ENCODE measurements at regions not wholly inside any gene's neighbourhood (a gene's known extent, or its start where the extent isn't known, plus 50 kb on each side); places are given as distances from the start of the nearest gene placed in this dataset.

- Histone ChIP-seq H3K9ac (ENCODE audit: low read length) (no peak overlapping the region), H3K4me2 (ENCODE audit: low read length) (no peak overlapping the region), H3K9me2 (replicated peaks; ENCODE audit: low read length) (no peaks in the 10 kb centered on the region), H3K36me3 (ENCODE audit: low read depth, low read length) (no peaks in the 10 kb centered on the region), H4K20me1 (ENCODE audit: low read length) (no peaks in the 10 kb centered on the region), H3K9me3 (ENCODE audit: low read length) (no peaks in the 10 kb centered on the region), H3K27me3 (ENCODE audit: low read length) (no peaks in the 10 kb centered on the region), H3K4me1 (ENCODE audit: insufficient read depth, low read length) (peaks cover 44% of the 10 kb centered on the region), H3K79me2 (ENCODE audit: low read length) (no peaks in the 10 kb centered on the region), H3K4me3 (ENCODE audit: low read length) (no peak overlapping the region), H3K27ac (ENCODE audit: low read length) (no peak overlapping the region), H3F3A (ENCODE audit: low read length, unreplicated experiment) (no peaks in the 10 kb centered on the region), H2AFZ (ENCODE audit: low read length) (no peak overlapping the region)
- TF ChIP-seq EZH2 (IDR thresholded peaks at IDR 0.05; ENCODE audit: low read length, unreplicated experiment), result no peak
- TF ChIP-seq CTCF (conservative IDR thresholded peaks at IDR 0.05; ENCODE audit: low read depth, low read length), result peak; percentile 66
- BruUV-seq (replicated peaks), result no TSS peak
- POLR2A ChIA-PET (ENCODE audit: unreplicated experiment), result no interaction called here
- CTCF ChIA-PET, result interaction anchor here (0.7 kb wide), 1 partner anchor 306 kb away, joined by 4 read pairs; no protein-coding TSS in a partner anchor
- DNase-seq, result peak; percentile 68
- intact Hi-C loops (cut with micrococcal nuclease), result loop anchor here (2.0 to 5.0 kb wide), 6 partner anchors 95 to 550 kb away; no protein-coding TSS in a partner anchor
- peak; percentile 69 for ATAC-seq
Observed at GRCh38 chr12:46677749-46678148, 148.0 kb downstream of the SLC38A4 start.

DNA sequence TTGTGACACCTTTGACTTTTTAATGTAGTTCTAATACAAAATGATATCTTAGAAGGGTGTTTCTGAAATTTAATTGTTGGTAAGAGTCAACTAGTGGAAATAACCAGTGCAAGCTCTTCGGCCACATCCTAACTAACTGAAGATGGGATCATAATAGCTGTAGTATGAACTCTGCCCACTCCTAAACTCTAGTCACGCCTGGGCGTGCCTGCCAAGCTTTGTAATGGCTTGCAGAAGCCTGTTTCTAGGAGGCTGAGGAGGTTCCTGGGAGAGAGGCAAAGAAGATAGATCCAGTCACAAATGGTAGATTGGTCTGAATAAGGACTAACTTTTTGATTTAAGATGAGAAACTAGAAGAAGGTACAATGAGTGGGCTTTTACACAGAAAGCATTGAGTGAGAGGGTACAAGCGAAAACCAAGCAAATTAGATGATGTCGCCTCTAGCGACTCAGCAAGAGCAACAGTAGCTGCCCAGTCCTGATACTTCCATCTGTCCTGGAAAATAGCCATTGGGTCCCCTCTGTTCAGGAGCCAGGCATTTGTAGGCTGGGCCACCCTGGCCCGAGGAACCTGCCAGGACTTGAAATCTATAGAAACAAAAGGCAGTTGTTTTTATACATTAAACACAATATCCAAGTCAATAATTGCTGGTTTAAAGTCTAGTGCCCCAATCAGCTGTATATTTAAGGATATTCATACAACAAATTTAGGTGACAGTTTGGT lies 148.8 kb downstream of the SLC38A4 start:
- Histone ChIP-seq H4K20me1 (ENCODE audit: low read length) (no peaks in the 10 kb centered on the region), H3K27ac (ENCODE audit: low read length) (peak overlapping the region; percentile 19; the same call in 1 of the 2 replicates), H3K27me3 (ENCODE audit: low read length) (no peaks in the 10 kb centered on the region), H2AFZ (ENCODE audit: low read length) (no peak overlapping the region), H3K4me3 (ENCODE audit: low read length) (no peak overlapping the region), H3K9me3 (ENCODE audit: low read length) (no peaks in the 10 kb centered on the region), H3K4me1 (ENCODE audit: insufficient read depth, low read length) (peaks cover 44% of the 10 kb centered on the region), H3K79me2 (ENCODE audit: low read length) (no peaks in the 10 kb centered on the region), H3K4me2 (ENCODE audit: low read length) (peak overlapping the region; percentile 3; the same call in 1 of the 2 replicates), H3F3A (ENCODE audit: low read length, unreplicated experiment) (no peaks in the 10 kb centered on the region), H3K9ac (ENCODE audit: low read length) (no peak overlapping the region), H3K36me3 (ENCODE audit: low read depth, low read length) (no peaks in the 10 kb centered on the region), H3K9me2 (replicated peaks; ENCODE audit: low read length) (no peaks in the 10 kb centered on the region)
- DNase-seq, result no peak
- BruUV-seq (replicated peaks), result TSS peak; percentile 31
- ChIA-PET POLR2A (ENCODE audit: unreplicated experiment) (no interaction called here), CTCF (interaction anchor here (0.5 to 1.5 kb wide), 3 partner anchors 207 to 344 kb away, joined by 3 to 8 read pairs (median 4); no protein-coding TSS in a partner anchor)
- ATAC-seq, result no peak
- intact Hi-C loops (cut with micrococcal nuclease), result loop anchor here (2.0 to 5.0 kb wide), 6 partner anchors 95 to 550 kb away; no protein-coding TSS in a partner anchor
- TF ChIP-seq EZH2phosphoT487 (IDR thresholded peaks at IDR 0.05; ENCODE audit: borderline replicate concordance, low read length) (no peak), CTCF (conservative IDR thresholded peaks at IDR 0.05; ENCODE audit: low read depth, low read length) (no peak), EZH2 (IDR thresholded peaks at IDR 0.05; ENCODE audit: low read length, unreplicated experiment) (no peak)

- intact Hi-C loops (cut with micrococcal nuclease), result loop anchor here (2.0 to 5.0 kb wide), 6 partner anchors 96 to 549 kb away; no protein-coding TSS in a partner anchor
- TF ChIP-seq EZH2 (IDR thresholded peaks at IDR 0.05; ENCODE audit: low read length, unreplicated experiment) (no peak), CTCF (conservative IDR thresholded peaks at IDR 0.05; ENCODE audit: low read depth, low read length) (no peak), EZH2phosphoT487 (IDR thresholded peaks at IDR 0.05; ENCODE audit: borderline replicate concordance, low read length) (no peak)
- Histone ChIP-seq H3K79me2 (ENCODE audit: low read length) (no peaks in the 10 kb centered on the region), H3K4me2 (ENCODE audit: low read length) (peak overlapping the region; percentile 3; the same call in 1 of the 2 replicates), H3K36me3 (ENCODE audit: low read depth, low read length) (no peaks in the 10 kb centered on the region), H3K27ac (ENCODE audit: low read length) (peak overlapping the region; percentile 19), H3K9me2 (replicated peaks; ENCODE audit: low read length) (no peaks in the 10 kb centered on the region), H2AFZ (ENCODE audit: low read length) (no peak overlapping the region), H4K20me1 (ENCODE audit: low read length) (no peaks in the 10 kb centered on the region), H3K27me3 (ENCODE audit: low read length) (no peaks in the 10 kb centered on the region), H3K9ac (ENCODE audit: low read length) (no peak overlapping the region), H3F3A (ENCODE audit: low read length, unreplicated experiment) (no peaks in the 10 kb centered on the region), H3K4me3 (ENCODE audit: low read length) (no peak overlapping the region), H3K9me3 (ENCODE audit: low read length) (no peaks in the 10 kb centered on the region), H3K4me1 (ENCODE audit: insufficient read depth, low read length) (peaks cover 44% of the 10 kb centered on the region)
- ATAC-seq, result peak; percentile 54
- ChIA-PET CTCF (interaction anchor here (0.5 to 1.5 kb wide), 3 partner anchors 206 to 721 kb away, joined by 3 to 8 read pairs (median 3); no protein-coding TSS in a partner anchor), POLR2A (ENCODE audit: unreplicated experiment) (interaction anchor here (0.6 kb wide), 2 partner anchors 308 to 410 kb away, joined by 4 read pairs; no protein-coding TSS in a partner anchor)
- no TSS peak for BruUV-seq (replicated peaks)
- DNase-seq, result peak; percentile 59
Observed at GRCh38 chr12:46676396-46676795, 149.4 kb downstream of the SLC38A4 start.

Data from PC-3 (cell line).